ENCODE measurements at regions not wholly inside any gene's neighbourhood (a gene's known extent, or its start where the extent isn't known, plus 50 kb on each side); places are given as distances from the start of the nearest gene placed in this dataset.
"Not testable (repeated sequence)": the region's sequence is repeated elsewhere in the genome, so short reads cannot be mapped to it uniquely, and the experiment has no call there.

GRCh38 chr7:67912437-67912836 is 915.8 kb downstream of the TYW1 start:
- no peak for DNase-seq (ENCODE audit: low read depth, low spot score)
- no peak overlapping the region for H3K4me3 ChIP-seq (ENCODE audit: low read length)
- no CpG with 5 or more reads among the region's 2 CpGs for WGBS (ENCODE audit: insufficient coverage, insufficient read length)

GRCh38 chr7:67913604-67914003 is 917.0 kb downstream of the TYW1 start:
- H3K27me3 ChIP-seq (ENCODE audit: control insufficient read depth, insufficient read depth, low read length), result no peaks in the 10 kb centered on the region
- no peak overlapping the region for H3K27ac ChIP-seq (ENCODE audit: low read length)
- no peak for DNase-seq (ENCODE audit: low read depth, low spot score)
- no peaks in the 10 kb centered on the region for H3K4me1 ChIP-seq (ENCODE audit: control insufficient read depth, insufficient read depth, low read length)
- no peaks in the 10 kb centered on the region for H3K36me3 ChIP-seq (ENCODE audit: control insufficient read depth, insufficient read depth, low read length)
- H3K9me3 ChIP-seq (ENCODE audit: control insufficient read depth, insufficient read depth, low read length), result peaks cover 12% of the 10 kb centered on the region
- no peak overlapping the region for H3K4me3 ChIP-seq (ENCODE audit: low read length)

More at GRCh38 chr7:67912437-67912836, 915.8 kb downstream of the TYW1 start:
- Histone ChIP-seq H3K9me3 (ENCODE audit: control insufficient read depth, insufficient read depth, low read length) (peaks cover 12% of the 10 kb centered on the region), H3K27me3 (ENCODE audit: control insufficient read depth, insufficient read depth, low read length) (no peaks in the 10 kb centered on the region), H3K27ac (ENCODE audit: low read length) (no peak overlapping the region), H3K4me1 (ENCODE audit: control insufficient read depth, insufficient read depth, low read length) (no peaks in the 10 kb centered on the region), H3K36me3 (ENCODE audit: control insufficient read depth, insufficient read depth, low read length) (no peaks in the 10 kb centered on the region)

GRCh38 chr7:67916111-67916510 is 919.5 kb downstream of the TYW1 start:
- H3K9me3 ChIP-seq (ENCODE audit: control insufficient read depth, insufficient read depth, low read length); H3K27me3 ChIP-seq (ENCODE audit: control insufficient read depth, insufficient read depth, low read length); H3K27ac ChIP-seq (ENCODE audit: low read length); DNase-seq (ENCODE audit: low read depth, low spot score); H3K4me1 ChIP-seq (ENCODE audit: control insufficient read depth, insufficient read depth, low read length); H3K36me3 ChIP-seq (ENCODE audit: control insufficient read depth, insufficient read depth, low read length); H3K4me3 ChIP-seq (ENCODE audit: low read length): not testable (repeated sequence)
- WGBS (ENCODE audit: insufficient coverage, insufficient read length), result no CpG with 5 or more reads among the region's 1 CpG

- no peak overlapping the region for H3K27ac ChIP-seq (ENCODE audit: low read length)
- H3K4me3 ChIP-seq (ENCODE audit: low read length), result no peak overlapping the region
- peaks cover 6% of the 10 kb centered on the region for H3K9me3 ChIP-seq (ENCODE audit: control insufficient read depth, insufficient read depth, low read length)
- WGBS (ENCODE audit: insufficient coverage, insufficient read length), result no CpG with 5 or more reads among the region's 9 CpGs
- DNase-seq (ENCODE audit: low read depth, low spot score), result no peak
- H3K36me3 ChIP-seq (ENCODE audit: control insufficient read depth, insufficient read depth, low read length), result no peaks in the 10 kb centered on the region
- H3K4me1 ChIP-seq (ENCODE audit: control insufficient read depth, insufficient read depth, low read length), result no peaks in the 10 kb centered on the region
- no peaks in the 10 kb centered on the region for H3K27me3 ChIP-seq (ENCODE audit: control insufficient read depth, insufficient read depth, low read length)
These were observed 920.2 kb downstream of the TYW1 start for GRCh38 chr7:67916571-67917436.

- no CpG with 5 or more reads among the region's 3 CpGs for WGBS (ENCODE audit: insufficient coverage, insufficient read length)
- Histone ChIP-seq H3K9me3 (ENCODE audit: control insufficient read depth, insufficient read depth, low read length) (peaks cover 8% of the 10 kb centered on the region), H3K36me3 (ENCODE audit: control insufficient read depth, insufficient read depth, low read length) (no peaks in the 10 kb centered on the region), H3K27ac (ENCODE audit: low read length) (no peak overlapping the region), H3K4me3 (ENCODE audit: low read length) (no peak overlapping the region), H3K27me3 (ENCODE audit: control insufficient read depth, insufficient read depth, low read length) (no peaks in the 10 kb centered on the region), H3K4me1 (ENCODE audit: control insufficient read depth, insufficient read depth, low read length) (no peaks in the 10 kb centered on the region)
- no peak for DNase-seq (ENCODE audit: low read depth, low spot score)
These were observed 920.8 kb downstream of the TYW1 start for GRCh38 chr7:67917437-67917755.

- H3K4me1 ChIP-seq (ENCODE audit: control insufficient read depth, insufficient read depth, low read length), result no peaks in the 10 kb centered on the region
- no peaks in the 10 kb centered on the region for H3K27me3 ChIP-seq (ENCODE audit: control insufficient read depth, insufficient read depth, low read length)
- no peak for DNase-seq (ENCODE audit: low read depth, low spot score)
- H3K4me3 ChIP-seq (ENCODE audit: low read length), result no peak overlapping the region
- H3K27ac ChIP-seq (ENCODE audit: low read length), result no peak overlapping the region
- peaks cover 9% of the 10 kb centered on the region for H3K9me3 ChIP-seq (ENCODE audit: control insufficient read depth, insufficient read depth, low read length)
- no CpG with 5 or more reads among the region's 4 CpGs for WGBS (ENCODE audit: insufficient coverage, insufficient read length)
- no peaks in the 10 kb centered on the region for H3K36me3 ChIP-seq (ENCODE audit: control insufficient read depth, insufficient read depth, low read length)
These were observed 921.5 kb downstream of the TYW1 start for GRCh38 chr7:67918158-67918557.

GRCh38 chr7:67923286-67923685 is 926.7 kb downstream of the TYW1 start:
- Histone ChIP-seq H3K4me3 (ENCODE audit: low read length) (no peak overlapping the region), H3K9me3 (ENCODE audit: control insufficient read depth, insufficient read depth, low read length) (peaks cover 12% of the 10 kb centered on the region), H3K4me1 (ENCODE audit: control insufficient read depth, insufficient read depth, low read length) (no peaks in the 10 kb centered on the region), H3K36me3 (ENCODE audit: control insufficient read depth, insufficient read depth, low read length) (no peaks in the 10 kb centered on the region), H3K27me3 (ENCODE audit: control insufficient read depth, insufficient read depth, low read length) (no peaks in the 10 kb centered on the region), H3K27ac (ENCODE audit: low read length) (no peak overlapping the region)
- no CpG with 5 or more reads among the region's 3 CpGs for WGBS (ENCODE audit: insufficient coverage, insufficient read length)
- no peak for DNase-seq (ENCODE audit: low read depth, low spot score)

- no peak overlapping the region for H3K27ac ChIP-seq (ENCODE audit: low read length)
- H3K4me3 ChIP-seq (ENCODE audit: low read length), result no peak overlapping the region
- no peaks in the 10 kb centered on the region for H3K36me3 ChIP-seq (ENCODE audit: control insufficient read depth, insufficient read depth, low read length)
- DNase-seq (ENCODE audit: low read depth, low spot score), result no peak
- no peaks in the 10 kb centered on the region for H3K4me1 ChIP-seq (ENCODE audit: control insufficient read depth, insufficient read depth, low read length)
- WGBS (ENCODE audit: insufficient coverage, insufficient read length), result no CpG with 5 or more reads among the region's 5 CpGs
- H3K9me3 ChIP-seq (ENCODE audit: control insufficient read depth, insufficient read depth, low read length), result peaks cover 7% of the 10 kb centered on the region
- H3K27me3 ChIP-seq (ENCODE audit: control insufficient read depth, insufficient read depth, low read length), result no peaks in the 10 kb centered on the region
These were observed 931.5 kb downstream of the TYW1 start for GRCh38 chr7:67928141-67928540.

- not testable (repeated sequence) for H3K4me3 ChIP-seq (ENCODE audit: low read length); DNase-seq (ENCODE audit: low read depth, low spot score); H3K9me3 ChIP-seq (ENCODE audit: control insufficient read depth, insufficient read depth, low read length); H3K36me3 ChIP-seq (ENCODE audit: control insufficient read depth, insufficient read depth, low read length); H3K27me3 ChIP-seq (ENCODE audit: control insufficient read depth, insufficient read depth, low read length); H3K4me1 ChIP-seq (ENCODE audit: control insufficient read depth, insufficient read depth, low read length); H3K27ac ChIP-seq (ENCODE audit: low read length)
- WGBS (ENCODE audit: insufficient coverage, insufficient read length), result no CpG with 5 or more reads among the region's 8 CpGs
These were observed 939.8 kb downstream of the TYW1 start for GRCh38 chr7:67936447-67936846.

GRCh38 chr7:67940400-67940799 is 943.8 kb downstream of the TYW1 start:
- no peak for DNase-seq (ENCODE audit: low read depth, low spot score)
- Histone ChIP-seq H3K36me3 (ENCODE audit: control insufficient read depth, insufficient read depth, low read length) (no peaks in the 10 kb centered on the region), H3K4me1 (ENCODE audit: control insufficient read depth, insufficient read depth, low read length) (no peaks in the 10 kb centered on the region), H3K27ac (ENCODE audit: low read length) (no peak overlapping the region), H3K9me3 (ENCODE audit: control insufficient read depth, insufficient read depth, low read length) (peaks cover 2% of the 10 kb centered on the region), H3K27me3 (ENCODE audit: control insufficient read depth, insufficient read depth, low read length) (no peaks in the 10 kb centered on the region), H3K4me3 (ENCODE audit: low read length) (no peak overlapping the region)
- no CpG with 5 or more reads among the region's 13 CpGs for WGBS (ENCODE audit: insufficient coverage, insufficient read length)

- H3K36me3 ChIP-seq (ENCODE audit: control insufficient read depth, insufficient read depth, low read length), result no peaks in the 10 kb centered on the region
- no CpG with 5 or more reads among the region's 2 CpGs for WGBS (ENCODE audit: insufficient coverage, insufficient read length)
- no peak overlapping the region for H3K4me3 ChIP-seq (ENCODE audit: low read length)
- DNase-seq (ENCODE audit: low read depth, low spot score), result no peak
- H3K9me3 ChIP-seq (ENCODE audit: control insufficient read depth, insufficient read depth, low read length), result peaks cover 12% of the 10 kb centered on the region
- no peaks in the 10 kb centered on the region for H3K4me1 ChIP-seq (ENCODE audit: control insufficient read depth, insufficient read depth, low read length)
- no peaks in the 10 kb centered on the region; the same call in 1 of the 2 replicates for H3K27me3 ChIP-seq (ENCODE audit: control insufficient read depth, insufficient read depth, low read length)
- H3K27ac ChIP-seq (ENCODE audit: low read length), result no peak overlapping the region
These were observed 950.6 kb downstream of the TYW1 start for GRCh38 chr7:67947191-67947590.

Data from iPS DF 6.9 (cell line).